Stromal cell of bone marrow (primary cell): ENCODE measurements at regions not wholly inside any gene's neighbourhood (a gene's known extent, or its start where the extent isn't known, plus 50 kb on each side); places are given as distances from the start of the nearest gene placed in this dataset.

Experiments used
- DNase-seq: peaks from one replicate; pipeline ENCODE4 v3.0.0-alpha.2; 2012; ENCODE audit warnings: low read depth

DNA sequence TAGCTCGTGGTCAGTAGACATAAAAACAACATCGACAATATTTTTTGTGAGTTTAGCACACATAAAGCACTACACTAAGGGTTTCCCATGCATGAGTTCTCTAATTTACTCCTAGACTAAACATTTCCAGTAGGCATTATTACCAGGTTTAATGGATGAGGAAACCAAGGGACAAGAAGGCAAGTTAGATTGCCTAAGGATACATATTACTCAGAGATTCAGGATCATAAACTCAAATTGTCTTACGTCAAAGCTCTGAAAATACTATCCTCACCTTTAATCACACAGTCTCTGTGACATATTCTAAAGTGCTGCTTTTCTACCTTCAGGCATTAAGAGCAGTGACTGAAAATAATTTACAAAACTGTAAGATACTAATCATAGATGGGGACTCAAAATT is 655.3 kb downstream of the SLC16A7 start:
- no peak for DNase-seq

DNA sequence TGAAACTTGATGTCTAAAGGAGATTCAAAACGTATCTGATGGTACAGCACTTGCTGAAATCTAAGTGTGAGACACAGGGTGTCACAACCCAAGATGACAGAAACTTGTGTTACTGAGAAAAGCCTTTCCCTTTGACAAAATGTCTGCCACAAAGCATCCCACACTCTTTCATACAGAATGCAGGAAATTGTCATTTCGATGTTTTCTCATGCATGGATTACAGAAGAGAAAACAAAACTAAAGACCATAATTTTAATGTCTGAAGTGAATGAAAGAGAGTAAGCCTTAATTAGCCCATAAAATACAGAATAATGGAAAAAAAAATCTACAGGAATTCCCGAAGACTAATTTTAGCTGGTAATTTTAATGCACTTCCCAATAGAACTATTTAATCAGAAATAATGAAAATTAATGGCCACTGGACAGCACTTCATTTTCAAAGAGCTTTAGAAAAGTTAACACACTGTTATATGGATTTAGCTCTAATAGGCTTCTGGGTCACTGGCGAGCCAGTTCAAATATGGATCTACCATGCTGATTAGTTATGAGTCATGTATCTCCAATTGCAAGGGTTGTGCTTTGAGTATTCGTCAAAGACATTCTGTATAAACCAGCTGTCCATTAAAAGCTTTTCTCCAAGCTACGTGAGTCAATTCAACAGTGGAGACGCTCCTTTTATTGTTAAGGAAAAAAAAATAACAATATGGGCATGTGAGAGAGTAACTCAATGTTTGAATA is 656.7 kb downstream of the SLC16A7 start:
- DNase-seq = no peak

- DNase-seq = no peak
Measured at GRCh38 chr12:60255044-60255443, 659.2 kb downstream of the SLC16A7 start.

DNA sequence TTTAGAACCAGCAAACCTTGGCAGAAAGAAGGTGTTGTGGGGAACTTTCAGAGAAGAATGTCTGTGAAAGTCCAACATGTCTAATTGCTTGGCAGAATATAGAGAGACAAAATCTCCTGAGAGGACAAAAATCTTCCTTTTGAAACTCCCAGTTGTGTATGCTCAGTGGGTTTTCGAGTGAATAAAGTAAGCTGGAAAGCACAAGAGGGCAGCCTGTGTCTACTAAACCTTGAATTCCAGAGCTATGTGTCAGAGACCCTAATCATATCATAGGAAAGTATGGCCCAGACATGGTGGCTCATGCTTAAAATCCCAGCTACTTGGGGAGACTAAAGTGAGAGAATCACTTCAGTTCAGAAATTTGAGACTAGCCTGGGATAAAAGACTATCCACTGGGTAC is 661.2 kb downstream of the SLC16A7 start:
- peak; percentile 18 for DNase-seq

- DNase-seq = no peak
Measured at GRCh38 chr12:60259225-60259624, 663.4 kb downstream of the SLC16A7 start.

- no peak for DNase-seq
Measured at GRCh38 chr12:60262378-60262777, 666.5 kb downstream of the SLC16A7 start.

DNA sequence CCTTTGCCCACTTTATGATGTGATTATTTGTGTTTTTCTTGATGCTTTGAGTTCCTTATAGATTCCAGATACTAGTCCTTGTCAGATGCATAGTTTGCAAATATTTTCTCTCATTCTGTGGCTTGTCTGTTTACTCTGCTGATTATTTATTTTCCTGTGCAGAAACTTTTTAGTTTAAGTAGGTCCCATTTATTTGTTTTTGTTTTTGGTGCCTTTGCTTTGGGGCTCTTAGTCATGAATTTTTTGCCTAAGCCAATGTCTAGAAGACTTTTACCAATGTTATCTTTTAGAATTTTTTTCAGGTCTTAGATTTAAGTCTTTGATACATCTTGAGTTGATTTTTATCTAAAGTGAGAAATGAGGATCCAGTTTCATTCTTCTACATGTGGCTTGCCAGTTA is 667.3 kb downstream of the SLC16A7 start:
- DNase-seq = no peak

DNA sequence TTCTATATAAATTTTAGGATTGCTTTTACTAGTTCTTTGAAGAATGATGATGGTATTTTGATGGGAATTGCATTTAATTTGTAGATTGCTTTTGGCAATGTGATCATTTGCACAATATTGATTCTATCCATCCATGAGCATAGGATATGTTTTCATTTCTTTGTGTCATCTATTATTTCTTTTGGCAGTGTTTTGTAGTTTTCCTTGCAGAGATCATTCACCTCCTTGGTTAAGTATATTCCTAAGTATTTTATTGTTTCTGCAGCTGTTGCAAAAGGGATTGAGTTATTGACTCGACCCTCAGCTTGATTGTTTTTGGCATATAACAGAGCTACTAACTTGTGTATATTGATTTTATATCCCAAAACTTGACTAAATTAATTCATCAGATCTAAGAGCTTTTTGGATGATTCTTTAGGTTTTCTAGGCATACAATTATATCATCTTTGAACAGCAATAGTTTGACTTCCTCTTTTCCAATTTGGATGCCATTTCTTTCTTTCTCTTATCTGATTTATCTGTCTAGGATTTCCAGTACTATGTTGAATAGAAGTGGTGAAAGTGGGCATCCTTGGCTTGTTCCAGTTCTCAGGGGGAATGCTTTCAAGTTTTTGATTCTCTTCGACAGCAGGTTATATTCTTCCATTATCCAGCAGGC is 668.1 kb downstream of the SLC16A7 start:
- DNase-seq = no peak

DNA sequence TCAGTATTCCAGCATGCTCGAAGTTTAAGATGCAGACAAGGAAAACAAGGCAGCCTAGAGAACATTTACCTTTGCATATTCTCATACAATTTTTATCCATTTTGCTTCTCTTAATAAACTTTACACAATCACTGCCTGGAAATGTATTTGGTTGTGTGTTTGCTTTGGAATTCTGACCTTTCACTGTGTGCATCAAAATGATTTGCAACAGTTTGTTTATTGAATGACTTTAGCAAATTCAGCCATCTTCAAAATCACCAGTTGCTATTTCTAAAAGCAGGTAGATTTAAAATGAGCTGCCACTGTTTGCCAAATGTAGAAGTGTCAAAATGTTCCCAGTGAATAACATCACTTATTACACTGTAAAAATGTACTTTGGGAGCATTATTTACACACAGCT is 669.9 kb downstream of the SLC16A7 start:
- DNase-seq = no peak

GRCh38 chr12:60266381-60266852 is 670.6 kb downstream of the SLC16A7 start:
- peak; percentile 20 for DNase-seq

DNA sequence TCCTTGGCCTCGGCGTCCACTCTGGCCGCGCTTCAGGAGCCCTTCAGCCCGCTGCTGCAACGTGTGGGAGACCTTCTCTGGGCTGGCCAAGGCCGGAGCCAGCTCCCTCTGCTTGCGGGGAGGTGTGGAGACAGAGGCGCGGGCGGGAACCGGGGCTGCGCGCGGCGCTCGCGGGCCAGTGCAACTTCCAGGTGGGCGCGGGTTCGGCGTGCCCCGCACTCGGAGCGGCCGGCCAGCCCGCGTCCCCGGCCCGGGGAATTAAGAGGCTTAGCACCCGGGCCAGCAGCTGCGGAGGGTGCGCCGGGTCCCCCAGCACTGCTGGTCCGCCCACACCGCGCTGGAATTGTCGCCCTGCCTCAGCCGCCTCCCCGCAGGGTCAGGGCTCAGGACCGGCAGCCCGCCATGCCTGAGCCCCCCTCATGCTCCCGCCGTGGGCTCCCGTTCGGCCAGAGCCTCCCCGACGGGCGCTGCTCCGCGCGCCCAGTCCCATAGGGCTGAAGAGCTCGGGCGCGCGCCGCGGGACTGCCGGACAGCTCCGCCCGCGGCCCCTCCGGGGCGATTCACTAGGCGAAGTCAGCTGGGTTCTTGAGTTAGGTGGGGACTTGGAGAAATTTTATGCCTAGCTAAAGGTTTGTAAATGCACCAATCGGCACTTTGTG is 673.9 kb downstream of the SLC16A7 start:
- DNase-seq = no peak

DNA sequence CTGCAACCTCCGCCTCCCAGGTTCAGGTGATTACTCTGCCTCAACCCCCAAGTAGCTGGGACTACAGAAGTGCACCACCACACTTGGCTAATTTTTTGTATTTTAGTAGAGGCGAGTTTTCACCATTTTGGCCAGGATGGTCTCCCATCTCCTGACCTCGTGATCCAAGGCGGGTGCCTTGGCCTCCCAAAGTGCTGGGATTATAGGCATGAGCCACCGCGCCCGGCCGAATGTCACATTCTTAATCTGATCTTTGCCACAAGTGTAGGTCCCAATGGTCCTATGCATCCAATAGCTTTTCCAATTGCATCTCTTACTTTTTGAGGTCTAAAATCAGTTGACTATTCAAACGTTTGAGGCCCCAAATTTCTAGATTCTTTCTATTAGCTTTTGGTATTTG is 676.0 kb downstream of the SLC16A7 start:
- no peak for DNase-seq

DNA sequence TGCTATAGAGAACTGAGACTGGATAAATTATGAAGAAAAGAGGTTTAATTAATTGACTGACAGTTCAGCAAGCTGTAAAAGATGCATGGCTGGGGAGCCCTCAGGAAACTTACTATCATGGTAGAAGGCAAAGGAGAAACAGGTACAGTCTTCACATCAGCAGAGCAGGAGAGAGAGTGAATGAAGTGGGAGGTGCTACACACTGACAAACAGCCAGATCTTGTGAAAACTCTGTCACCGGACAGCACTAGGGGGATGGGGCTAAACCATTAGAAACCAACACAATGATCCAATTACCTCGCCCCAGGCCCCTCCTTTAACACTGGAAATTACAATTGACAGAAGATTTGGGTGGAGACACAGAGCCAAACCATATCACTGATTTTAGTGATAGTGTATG is 682.4 kb downstream of the SLC16A7 start:
- no peak for DNase-seq

GRCh38 chr12:60279221-60279620 is 683.4 kb downstream of the SLC16A7 start:
- no peak for DNase-seq

DNA sequence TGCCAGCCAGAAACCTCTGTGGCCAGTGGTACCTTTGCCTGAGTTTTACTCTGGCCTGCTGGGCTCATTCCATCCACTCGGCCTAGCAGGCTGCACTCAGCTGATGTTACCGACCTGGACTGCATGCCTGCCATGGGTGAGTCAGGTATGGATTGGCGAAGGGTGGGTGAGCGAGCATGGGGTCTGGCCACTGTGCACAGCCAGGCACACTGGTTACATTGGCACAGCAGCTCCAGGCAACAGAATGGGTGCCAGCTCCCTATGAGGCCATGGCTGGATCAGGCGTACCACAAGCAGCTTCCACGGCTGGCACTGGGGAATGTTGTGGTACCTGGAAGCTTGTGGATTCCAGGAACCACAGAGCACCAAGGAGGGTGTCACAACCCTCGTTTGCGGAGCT is 685.7 kb downstream of the SLC16A7 start:
- DNase-seq = no peak

GRCh38 chr12:60290532-60290931 is 694.7 kb downstream of the SLC16A7 start:
- no peak for DNase-seq

- no peak for DNase-seq
Measured at GRCh38 chr12:60308366-60308991, 712.6 kb downstream of the SLC16A7 start.

DNA sequence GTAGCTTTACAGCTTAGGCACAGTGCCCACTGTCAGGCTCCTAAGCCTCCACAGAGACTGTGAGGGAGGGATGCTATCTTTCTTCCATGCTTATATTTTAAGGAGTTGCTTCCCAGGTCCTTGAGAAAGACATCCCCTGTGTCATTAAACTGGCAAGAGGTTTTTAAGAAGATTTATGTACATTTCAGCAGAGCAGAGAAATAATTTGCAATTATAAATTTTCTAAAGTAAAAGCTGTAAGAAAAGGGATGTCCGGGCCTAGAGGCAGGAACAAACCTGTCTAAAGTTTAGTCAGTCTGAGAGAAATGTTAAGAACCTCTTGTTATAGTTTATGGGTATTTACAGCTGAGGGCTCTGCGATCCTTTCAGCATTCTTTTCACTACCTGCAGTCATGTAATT is 716.1 kb downstream of the SLC16A7 start:
- DNase-seq = no peak

DNA sequence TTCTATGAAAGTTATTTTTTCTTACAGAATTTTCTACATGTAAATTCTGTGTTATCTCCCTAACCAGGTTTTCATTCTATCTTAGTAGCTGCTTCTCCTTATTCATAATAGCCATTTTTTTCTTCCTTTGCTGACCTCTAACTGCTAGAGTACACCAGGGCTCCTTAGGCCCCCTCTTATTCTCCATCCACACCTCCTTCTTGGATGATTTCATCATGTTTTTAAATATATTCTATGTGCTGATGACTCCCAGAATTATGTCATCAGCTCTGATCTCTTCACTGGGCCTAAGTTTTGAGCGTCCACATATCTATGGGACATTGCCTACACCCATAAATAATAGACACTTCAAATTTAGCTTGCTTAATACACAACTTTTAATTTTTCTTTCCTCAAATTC is 721.5 kb downstream of the SLC16A7 start:
- no peak for DNase-seq

DNA sequence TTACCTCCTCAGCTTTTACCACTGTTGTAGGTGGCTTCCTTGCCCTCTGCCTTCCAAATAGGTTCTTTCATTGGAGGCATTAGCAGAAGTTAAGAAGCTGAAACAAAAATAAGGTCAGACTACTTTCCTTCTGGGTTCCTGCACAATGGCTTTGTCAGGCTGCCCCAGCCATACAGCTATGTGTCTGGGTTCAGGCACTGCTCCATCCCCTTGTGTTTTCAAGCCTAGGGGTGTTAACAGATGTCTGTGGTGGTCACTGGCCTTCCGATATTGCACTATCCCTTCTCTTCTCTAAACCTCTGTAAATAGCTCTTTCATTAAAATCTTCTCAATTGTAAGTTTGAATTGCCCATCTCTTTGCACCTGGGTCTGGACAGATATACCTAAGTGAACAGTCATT is 728.9 kb downstream of the SLC16A7 start:
- no peak for DNase-seq

DNA sequence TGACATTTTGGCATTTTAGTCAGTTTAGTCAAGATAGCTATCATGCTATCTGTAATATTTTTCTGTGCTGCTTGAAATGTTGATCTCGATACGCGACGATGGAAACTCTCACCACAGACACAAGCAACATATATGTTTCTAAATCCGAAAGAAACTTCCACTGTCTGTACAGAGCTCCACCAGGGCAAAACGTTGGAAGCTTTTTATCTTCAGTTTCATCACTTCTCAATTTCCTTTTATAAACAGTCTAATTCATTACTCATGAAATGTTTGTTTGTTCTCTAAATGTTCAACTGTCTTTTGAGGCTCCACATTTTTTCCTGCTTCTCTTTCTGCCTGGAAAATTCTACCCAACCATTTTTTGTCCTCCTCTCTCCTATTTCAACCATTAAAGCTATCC is 737.6 kb downstream of the SLC16A7 start:
- DNase-seq = no peak

DNA sequence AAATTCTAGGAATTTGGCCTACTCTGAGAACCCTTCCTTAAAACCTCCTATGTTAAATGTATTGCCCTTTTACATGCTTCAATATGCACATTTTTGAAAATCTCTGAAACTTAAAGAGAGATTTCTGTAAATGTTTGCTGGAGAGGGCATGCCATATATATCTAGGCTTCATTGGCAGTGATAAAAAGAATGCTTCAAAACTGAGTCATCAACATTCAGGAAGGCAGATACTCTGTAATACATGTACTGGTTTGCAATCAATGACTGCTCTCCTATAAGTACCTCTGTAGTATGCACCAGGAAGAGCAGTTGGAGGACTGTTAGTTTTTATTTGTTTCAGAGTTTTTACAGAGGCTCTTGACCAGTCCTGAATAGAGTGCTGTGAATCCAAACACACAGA is 739.9 kb downstream of the SLC16A7 start:
- peak; percentile 1 for DNase-seq
